AG09309 (cell line): ENCODE measurements at regions not wholly inside any gene's neighbourhood (a gene's known extent, or its start where the extent isn't known, plus 50 kb on each side); places are given as distances from the start of the nearest gene placed in this dataset.
"Not testable (repeated sequence)": the region's sequence is repeated elsewhere in the genome, so short reads cannot be mapped to it uniquely, and the experiment has no call there.

Experiments used
- DNase-seq: peaks from one replicate; pipeline ENCODE4 v3.0.0-alpha.2; 2010; ENCODE audit warnings: low read depth
- H3K4me3 ChIP-seq: 2 replicates; pipeline ENCODE4 v1.5.1; 2011; ENCODE audit warnings: mild to moderate bottlenecking, low read depth, low read length, moderate library complexity; ENCODE audit not compliant: control insufficient read depth
- CTCF ChIP-seq: IDR thresholded peaks from 2 replicates; pipeline ENCODE4 v1.5.1; 2011; ENCODE audit warnings: mild to moderate bottlenecking, low read depth, low read length, inconsistent platforms; ENCODE audit not compliant: insufficient read depth, control insufficient read depth; ENCODE audit errors: missing control alignments

- no peak overlapping the region for H3K4me3 ChIP-seq
- no peak for TF ChIP-seq CTCF
- no peak for DNase-seq
These were observed 70.3 kb upstream of the WNT7B start for GRCh38 chr22:46047226-46047625.

- no peak for TF ChIP-seq CTCF
- no peak overlapping the region for H3K4me3 ChIP-seq
- no peak for DNase-seq
These were observed 71.1 kb upstream of the WNT7B start for GRCh38 chr22:46047841-46048595.

GRCh38 chr22:46048661-46049060, 71.7 kb upstream of the WNT7B start:
- DNase-seq, H3K4me3 ChIP-seq: not testable (repeated sequence)

GRCh38 chr22:46049726-46050450, 72.9 kb upstream of the WNT7B start:
- H3K4me3 ChIP-seq: no peak overlapping the region
- TF ChIP-seq CTCF: no peak
- DNase-seq: no peak

- no peak for DNase-seq
- no peak overlapping the region for H3K4me3 ChIP-seq
- TF ChIP-seq CTCF: no peak
These were observed 73.5 kb upstream of the WNT7B start for GRCh38 chr22:46050451-46050845.

GRCh38 chr22:46050916-46051614, 74.1 kb upstream of the WNT7B start:
- no peak for TF ChIP-seq CTCF
- no peak for DNase-seq
- no peak overlapping the region for H3K4me3 ChIP-seq

- no peak for TF ChIP-seq CTCF
- no peak for DNase-seq
- H3K4me3 ChIP-seq: no peak overlapping the region
These were observed 74.7 kb upstream of the WNT7B start for GRCh38 chr22:46051646-46052045.
